H1 (cell line): ENCODE measurements at regions not wholly inside any gene's neighbourhood (a gene's known extent, or its start where the extent isn't known, plus 50 kb on each side); places are given as distances from the start of the nearest gene placed in this dataset.

Source experiments
- CTCF ChIA-PET: fragments of 300-600 bp; sonication (Branson Sonifier 250); formaldehyde crosslinking; loops from one replicate; lab custom pipeline; 2021; ENCODE audit not compliant: partially characterized antibody; lab: Charles Lee
- POLR2A ChIA-PET: fragments of 300-600 bp; sonication (Branson Sonifier 250); formaldehyde crosslinking; loops from one replicate; lab custom pipeline; 2021; ENCODE audit warnings: inconsistent platforms; ENCODE audit not compliant: partially characterized antibody; lab: Charles Lee
- DNase-seq, 2 experiments: peaks; one replicate each; pipeline versions ENCODE4 v3.0.0 to v3.0.0-alpha.2; 2010 to 2022; ENCODE audit warnings: low spot score in 2 of 2, low read depth in 1 of 2, mixed read lengths in 1 of 2
- FAIRE-seq: peaks from 2 replicates; lab custom pipeline; 2011; peaks lifted over from hg19 to GRCh38; lab: Jason Lieb, UNC
- H2AFZ ChIP-seq: 2 replicates; pipeline ENCODE4 v1.8.1; 2012; ENCODE audit warnings: low read length, inconsistent platforms
- H2AK5ac ChIP-seq: 2 replicates; pipeline ENCODE4 v1.6.1; 2013; ENCODE audit warnings: low read depth, low read length
- H2BK120ac ChIP-seq: replicated peaks from 2 replicates; pipeline ENCODE3; 2013; ENCODE audit warnings: low read depth, low read length, inconsistent platforms
- H2BK12ac ChIP-seq: 2 replicates; pipeline ENCODE4 v1.6.1; 2013; ENCODE audit warnings: low read depth, low read length
- H2BK15ac ChIP-seq: 2 replicates; pipeline ENCODE4 v1.6.1; 2013; ENCODE audit warnings: low read length
- H2BK20ac ChIP-seq: 2 replicates; pipeline ENCODE4 v1.6.1; 2013; ENCODE audit warnings: low read length
- H2BK5ac ChIP-seq: 2 replicates; pipeline ENCODE4 v1.6.1; 2013; ENCODE audit warnings: low read depth, low read length
- H3K14ac ChIP-seq: 2 replicates; pipeline ENCODE4 v1.6.1; 2013; ENCODE audit warnings: inconsistent platforms; ENCODE audit not compliant: insufficient read length
- H3K18ac ChIP-seq: 2 replicates; pipeline ENCODE4 v1.6.1; 2013; ENCODE audit warnings: low read length; ENCODE audit errors: extremely low read depth
- H3K23ac ChIP-seq: 2 replicates; pipeline ENCODE4 v1.6.1; 2013; ENCODE audit warnings: inconsistent platforms; ENCODE audit not compliant: insufficient read length
- H3K23me2 ChIP-seq: 2 replicates; pipeline ENCODE4 v1.6.1; 2013; ENCODE audit warnings: low read depth, low read length
- H3K27ac ChIP-seq: 2 replicates; pipeline ENCODE4 v1.6.1; 2011; ENCODE audit warnings: low read depth, low read length, inconsistent platforms
- H3K27me3 ChIP-seq, 4 experiments: replicated peaks in 1 of 4; 1 replicate in 1 of 4; 2 replicates in 3 of 4; pipeline versions ENCODE4 v1.6.1 to v1.8.1; 2011 to 2013; ENCODE audit warnings: low read length in 3 of 4, mild to moderate bottlenecking in 3 of 4, inconsistent platforms in 2 of 4, mixed read lengths in 2 of 4, moderate library complexity in 1 of 4; ENCODE audit not compliant: control insufficient read depth in 3 of 4, insufficient read depth in 3 of 4; ENCODE audit errors: extremely low read depth in 1 of 4
- H3K36me3 ChIP-seq, 4 experiments: 2 replicates each; pipeline versions ENCODE4 v1.6.1 to v1.8.1; 2011 to 2013; ENCODE audit warnings: mild to moderate bottlenecking in 4 of 4, low read length in 3 of 4, moderate library complexity in 2 of 4, control low read depth in 1 of 4, inconsistent platforms in 1 of 4; ENCODE audit not compliant: insufficient read depth in 4 of 4, control insufficient read depth in 2 of 4
- H3K4ac ChIP-seq: replicated peaks from 2 replicates; pipeline ENCODE3; 2013; ENCODE audit warnings: low read length, low read depth, mixed read lengths, inconsistent platforms; ENCODE audit not compliant: insufficient read length
- H3K4me1 ChIP-seq, 4 experiments: replicated peaks in 1 of 4; 1 replicate in 1 of 4; 2 replicates in 3 of 4; pipeline versions ENCODE4 v1.6.1 to v1.8.1; 2011 to 2013; ENCODE audit warnings: low read length in 3 of 4, inconsistent platforms in 2 of 4, mixed read lengths in 1 of 4; ENCODE audit not compliant: insufficient read depth in 4 of 4, control insufficient read depth in 3 of 4
- H3K4me2 ChIP-seq, 2 experiments: 2 replicates each; pipeline versions ENCODE4 v1.6.1 to v1.8.1; 2011 to 2013; ENCODE audit warnings: low read depth in 2 of 2, low read length in 2 of 2, control low read depth in 1 of 2, inconsistent platforms in 1 of 2, mild to moderate bottlenecking in 1 of 2; ENCODE audit not compliant: insufficient read depth in 1 of 2
- H3K4me3 ChIP-seq, 4 experiments: fragments of 200-600, 300-600 bp in 1 of 4; sonication (generic), shearing (Covaris generic), sonication (Bioruptor Twin) in 1 of 4; 2 replicates each; pipeline versions ENCODE4 v1.5.1 to v1.8.1; 2011 to 2016; ENCODE audit warnings: low read length in 4 of 4, low read depth in 3 of 4, control low read depth in 2 of 4, inconsistent platforms in 2 of 4, mild to moderate bottlenecking in 2 of 4, mixed read lengths in 1 of 4, moderate library complexity in 1 of 4; ENCODE audit not compliant: insufficient read depth in 2 of 4; ENCODE audit errors: extremely low read depth in 1 of 4
- H3K56ac ChIP-seq: replicated peaks from 2 replicates; pipeline ENCODE3; 2013; ENCODE audit warnings: low read depth, mild to moderate bottlenecking, mixed read lengths, low read length, inconsistent platforms; ENCODE audit not compliant: insufficient read length
- H3K79me1 ChIP-seq: 2 replicates; pipeline ENCODE4 v1.6.1; 2013; ENCODE audit warnings: low read depth, low read length, control low read depth
- H3K79me2 ChIP-seq, 2 experiments: 2 replicates each; pipeline versions ENCODE4 v1.6.1 to v1.8.1; 2012 to 2013; ENCODE audit warnings: low read length in 2 of 2, mild to moderate bottlenecking in 2 of 2, inconsistent platforms in 1 of 2; ENCODE audit not compliant: insufficient read depth in 2 of 2, control insufficient read depth in 1 of 2
- H3K9ac ChIP-seq, 4 experiments: replicated peaks in 1 of 4; 1 replicate in 1 of 4; 2 replicates in 3 of 4; pipeline versions ENCODE4 v1.6.1 to v1.8.1; 2011 to 2013; ENCODE audit warnings: low read depth in 3 of 4, low read length in 3 of 4, control low read depth in 2 of 4, mild to moderate bottlenecking in 2 of 4, moderate library complexity in 2 of 4, inconsistent platforms in 1 of 4; ENCODE audit errors: extremely low read depth in 1 of 4
- H3K9me3 ChIP-seq, 2 experiments: 2 replicates each; pipeline versions ENCODE4 v1.6.1 to v1.8.1; 2012 to 2013; ENCODE audit warnings: mild to moderate bottlenecking in 2 of 2, moderate library complexity in 2 of 2, control low read depth in 1 of 2, inconsistent platforms in 1 of 2, low read depth in 1 of 2, low read length in 1 of 2, mixed read lengths in 1 of 2; ENCODE audit not compliant: insufficient read depth in 2 of 2
- H4K20me1 ChIP-seq, 2 experiments: replicated peaks in 1 of 2; 2 replicates each; pipeline versions ENCODE3 to v1.8.1; 2011 to 2013; ENCODE audit warnings: inconsistent platforms in 2 of 2, low read length in 2 of 2, mild to moderate bottlenecking in 1 of 2; ENCODE audit not compliant: insufficient read depth in 2 of 2, control insufficient read depth in 1 of 2
- H4K5ac ChIP-seq: 2 replicates; pipeline ENCODE4 v1.6.1; 2013; ENCODE audit warnings: low read length, low read depth, mixed read lengths, inconsistent platforms; ENCODE audit not compliant: insufficient read length
- H4K8ac ChIP-seq: 2 replicates; pipeline ENCODE4 v1.8.0; 2013; ENCODE audit warnings: mild to moderate bottlenecking, moderate library complexity, low read length, inconsistent platforms; ENCODE audit not compliant: insufficient read depth; ENCODE audit errors: extremely low read depth
- H4K91ac ChIP-seq: replicated peaks from 2 replicates; pipeline ENCODE3; 2013; ENCODE audit warnings: low read length, mixed read lengths, inconsistent platforms; ENCODE audit not compliant: insufficient read length
- ASH2L ChIP-seq: fragments of 200-600, 300-600 bp; sonication (generic); IDR thresholded peaks from one replicate; pipeline ENCODE4 v1.7.1; 2017; ENCODE audit warnings: low read length
- BRCA1 ChIP-seq: IDR thresholded peaks from 2 replicates; pipeline ENCODE4 v1.6.1; 2012; ENCODE audit warnings: low read depth, low read length, improper control_type of control experiment
- CHD1 ChIP-seq: IDR thresholded peaks from 2 replicates; pipeline ENCODE4 v1.6.1; 2012; ENCODE audit warnings: low read depth, low read length, improper control_type of control experiment
- CHD2 ChIP-seq: IDR thresholded peaks from 2 replicates; pipeline ENCODE4 v1.6.1; 2012; ENCODE audit warnings: low read length, improper control_type of control experiment
- GABPA ChIP-seq: IDR thresholded peaks from 2 replicates; pipeline ENCODE4 v1.6.1; 2011; ENCODE audit warnings: mild to moderate bottlenecking, low read length, moderate library complexity, borderline replicate concordance; ENCODE audit not compliant: insufficient read depth
- NANOG ChIP-seq: IDR thresholded peaks from 2 replicates; pipeline ENCODE4 v1.6.1; 2011; ENCODE audit warnings: low read length, low read depth, mild to moderate bottlenecking, inconsistent platforms; ENCODE audit not compliant: insufficient read depth, poor library complexity, severe bottlenecking
- NRF1 ChIP-seq: IDR thresholded peaks from 2 replicates; pipeline ENCODE4 v1.6.1; 2011; ENCODE audit warnings: mild to moderate bottlenecking, low read depth, low read length, improper control_type of control experiment
- RAD21 ChIP-seq, 2 experiments: IDR thresholded peaks in 1 of 2; conservative IDR thresholded peaks in 1 of 2; 2 replicates each; pipeline ENCODE4 v1.6.1; 2011; ENCODE audit warnings: low read depth in 2 of 2, low read length in 2 of 2, improper control_type of control experiment in 1 of 2, inconsistent platforms in 1 of 2, mild to moderate bottlenecking in 1 of 2, moderate library complexity in 1 of 2
- SAP30 ChIP-seq: fragments of 300-600 bp; sonication (generic); IDR thresholded peaks from 2 replicates; pipeline ENCODE4 v1.7.1; 2012; ENCODE audit warnings: low read length, moderate library complexity, mild to moderate bottlenecking, inconsistent platforms; ENCODE audit not compliant: insufficient read depth, insufficient replicate concordance
- SIRT6 ChIP-seq: IDR thresholded peaks from one replicate; pipeline ENCODE4 v1.7.1; 2012; ENCODE audit warnings: low read length, inconsistent platforms
- SP4 ChIP-seq: IDR thresholded peaks from 2 replicates; pipeline ENCODE4 v1.6.1; 2012; ENCODE audit warnings: low read length, inconsistent platforms
- TAF7 ChIP-seq: optimal IDR thresholded peaks from 2 replicates; pipeline ENCODE3; 2011; ENCODE audit warnings: low read depth, mild to moderate bottlenecking, inconsistent platforms, low read length, moderate library complexity, borderline replicate concordance
- TCF12 ChIP-seq: IDR thresholded peaks from 2 replicates; pipeline ENCODE4 v1.6.1; 2011; ENCODE audit warnings: low read depth, mild to moderate bottlenecking, low read length
- ZNF274 ChIP-seq: IDR thresholded peaks from 2 replicates; pipeline ENCODE4 v1.7.0; 2012; ENCODE audit warnings: low read length, borderline replicate concordance; ENCODE audit errors: extremely low read depth
- WGBS, 2 experiments: shearing (Covaris generic) in 1 of 2; methylation state at CpG; one replicate each; pipeline versions ENCODE4 v1.1.6 to v1.1.7; 2013 to 2015; ENCODE audit warnings: low lambda C conversion rate in 2 of 2, mixed read lengths in 2 of 2, inconsistent platforms in 1 of 2, low coverage in 1 of 2, missing lambda C conversion rate in 1 of 2; ENCODE audit not compliant: insufficient replicate concordance in 2 of 2, insufficient coverage in 1 of 2, insufficient read length in 1 of 2; ENCODE audit errors: extremely low coverage in 1 of 2, missing lambda C conversion rate in 1 of 2; 5-methylcytosine and 5-hydroxymethylcytosine counted together
- TF ChIP-seq, protein P1 (sequence below): IDR thresholded peaks from 2 replicates; pipeline ENCODE4 v1.6.1; 2012; ENCODE audit warnings: inconsistent platforms

DNA sequence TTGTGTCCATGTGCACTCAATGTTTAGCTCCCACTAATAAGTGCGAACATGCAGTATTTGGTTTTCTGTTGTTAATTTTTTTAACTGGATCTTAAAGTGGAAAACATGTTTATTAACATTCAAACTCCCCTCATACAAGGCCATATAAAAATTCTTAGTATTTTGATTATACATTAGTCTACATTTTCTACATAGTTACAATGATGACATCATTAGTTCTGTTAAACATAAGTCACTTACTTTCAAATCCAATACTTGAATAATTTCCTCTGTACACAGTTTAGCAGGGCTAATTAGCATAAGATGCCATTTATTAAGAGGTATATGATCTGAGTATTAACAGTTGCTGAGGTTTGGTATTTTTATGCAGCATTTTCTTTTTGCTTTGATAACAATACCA lies 91.3 kb upstream of the CCDC39 start:
- Histone ChIP-seq H2AFZ (no peak overlapping the region), H2BK12ac (no peak overlapping the region), H2AK5ac (no peak overlapping the region), H3K36me3 (no peaks in the 10 kb centered on the region), H3K14ac (no peak overlapping the region), H3K18ac (no peak overlapping the region), H4K20me1 (no peaks in the 10 kb centered on the region), H3K27me3 (no peaks in the 10 kb centered on the region), H3K23me2 (no peaks in the 10 kb centered on the region), H3K4me3 (no peak overlapping the region), H3K79me1 (no peaks in the 10 kb centered on the region), H3K4me2 (no peak overlapping the region), H4K8ac (no peak overlapping the region), H2BK5ac (no peak overlapping the region), H3K27ac (no peak overlapping the region), H3K9me3 (peaks cover 4 to 8% of the 10 kb centered on the region in 2 experiments; a peak in 3 of 4 replicates), H4K5ac (no peak overlapping the region), H2BK120ac (no peak overlapping the region), H3K23ac (no peak overlapping the region), H3K4me1 (no peaks in the 10 kb centered on the region), H3K4ac (no peak overlapping the region), H2BK20ac (no peak overlapping the region), H3K56ac (no peak overlapping the region), H4K91ac (no peak overlapping the region), H3K79me2 (no peaks in the 10 kb centered on the region), H3K9ac (no peak overlapping the region), H2BK15ac (no peak overlapping the region)
- 100% methylated on average over 1 of the region's 1 CpG; no CpG with 5 or more reads in 1 of the 2 experiments for WGBS, 2 experiments
- no peak for TF ChIP-seq TCF12
- TF ChIP-seq SAP30 = no peak
- no peak for TF ChIP-seq BRCA1
- TF ChIP-seq NANOG = no peak
- no peak for TF ChIP-seq TAF7
- no peak for TF ChIP-seq RAD21 (IDR thresholded peaks at IDR 0.05 in 1 of 2, conservative IDR thresholded peaks at IDR 0.05 in 1 of 2; ENCODE audit: low read depth in 2 of 2, low read length in 2 of 2)
- no peak for TF ChIP-seq ASH2L
- TF ChIP-seq GABPA = no peak
- TF ChIP-seq ZNF274 = no peak
- no peak for TF ChIP-seq CHD1
- TF ChIP-seq, protein P1, sequence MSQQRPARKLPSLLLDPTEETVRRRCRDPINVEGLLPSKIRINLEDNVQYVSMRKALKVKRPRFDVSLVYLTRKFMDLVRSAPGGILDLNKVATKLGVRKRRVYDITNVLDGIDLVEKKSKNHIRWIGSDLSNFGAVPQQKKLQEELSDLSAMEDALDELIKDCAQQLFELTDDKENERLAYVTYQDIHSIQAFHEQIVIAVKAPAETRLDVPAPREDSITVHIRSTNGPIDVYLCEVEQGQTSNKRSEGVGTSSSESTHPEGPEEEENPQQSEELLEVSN = no peak
- TF ChIP-seq SIRT6 = no peak
- no peak for TF ChIP-seq CHD2
- no peak for TF ChIP-seq NRF1
- no peak for TF ChIP-seq SP4
- DNase-seq (no peak), FAIRE-seq (no peak)
- CTCF ChIA-PET = interaction anchor here (0.6 kb wide), 1 partner anchor 11 kb away, joined by 3 read pairs; no protein-coding TSS in a partner anchor
- POLR2A ChIA-PET = no interaction called here
